Breast epithelium (tissue), 4 donors: ENCODE measurements at regions not wholly inside any gene's neighbourhood (a gene's known extent, or its start where the extent isn't known, plus 50 kb on each side); places are given as distances from the start of the nearest gene placed in this dataset.

Experiments
- DNase-seq, 2 donors: peaks; one replicate each; pipeline ENCODE4 v3.0.0-alpha.2; 2019; ENCODE audit warnings: low spot score in 2 of 2
- H3K27ac ChIP-seq, 2 donors: fragments of 200-600 bp; sonication (generic) in 1 of 2; one replicate each; pipeline ENCODE4 v1.5.1; 2016 to 2019; ENCODE audit warnings: mild to moderate bottlenecking in 1 of 2
- H3K27me3 ChIP-seq, 2 donors: fragments of 200-600 bp; sonication (generic) in 1 of 2; one replicate each; pipeline versions ENCODE4 v1.5.1 to v1.6.0; 2017 to 2019; ENCODE audit warnings: control low read depth in 1 of 2, mild to moderate bottlenecking in 1 of 2
- H3K36me3 ChIP-seq: fragments of 200-600 bp; one replicate; pipeline ENCODE4 v1.5.1; 2019
- H3K4me1 ChIP-seq, 2 donors: fragments of 200-600 bp; sonication (generic); one replicate each; pipeline ENCODE4 v1.5.1; 2016 to 2019; ENCODE audit warnings: control low read depth in 1 of 2
- H3K4me3 ChIP-seq, 3 donors: fragments of 200-600 bp; sonication (generic); 1 replicate in 2 of 3; 2 replicates in 1 of 3; pipeline ENCODE4 v1.5.1; 2016 to 2019; ENCODE audit warnings: mild to moderate bottlenecking in 3 of 3, moderate library complexity in 2 of 3
- H3K9me3 ChIP-seq, 2 donors: fragments of 200-600 bp; sonication (generic) in 1 of 2; one replicate each; pipeline ENCODE4 v1.5.1; 2016 to 2019; ENCODE audit warnings: control low read depth in 1 of 2
- POLR2A ChIP-seq: fragments of 450-650 bp; IDR thresholded peaks from one replicate; pipeline ENCODE4 v1.6.1; 2016; ENCODE audit warnings: antibody characterized with exemption, mild to moderate bottlenecking, moderate library complexity
- POLR2AphosphoS5 ChIP-seq, 3 donors: sonication (generic); formaldehyde crosslinking; IDR thresholded peaks; one replicate each; pipeline ENCODE4 v1.6.1; 2017; ENCODE audit warnings: antibody characterized with exemption in 3 of 3
- intact Hi-C: fragments of 100-400 bp; cut with DNase I; formaldehyde crosslinking; loops from one replicate; pipeline ENCODE4 v1.15.1; 2023; ENCODE audit warnings: low total_unique reads
- TF ChIP-seq, protein P1 (sequence below), 3 donors: fragments of 450-650 bp; IDR thresholded peaks; one replicate each; pipeline ENCODE4 v1.5.1; 2016 to 2017; ENCODE audit warnings: antibody characterized with exemption in 3 of 3, mild to moderate bottlenecking in 3 of 3, moderate library complexity in 3 of 3

DNA sequence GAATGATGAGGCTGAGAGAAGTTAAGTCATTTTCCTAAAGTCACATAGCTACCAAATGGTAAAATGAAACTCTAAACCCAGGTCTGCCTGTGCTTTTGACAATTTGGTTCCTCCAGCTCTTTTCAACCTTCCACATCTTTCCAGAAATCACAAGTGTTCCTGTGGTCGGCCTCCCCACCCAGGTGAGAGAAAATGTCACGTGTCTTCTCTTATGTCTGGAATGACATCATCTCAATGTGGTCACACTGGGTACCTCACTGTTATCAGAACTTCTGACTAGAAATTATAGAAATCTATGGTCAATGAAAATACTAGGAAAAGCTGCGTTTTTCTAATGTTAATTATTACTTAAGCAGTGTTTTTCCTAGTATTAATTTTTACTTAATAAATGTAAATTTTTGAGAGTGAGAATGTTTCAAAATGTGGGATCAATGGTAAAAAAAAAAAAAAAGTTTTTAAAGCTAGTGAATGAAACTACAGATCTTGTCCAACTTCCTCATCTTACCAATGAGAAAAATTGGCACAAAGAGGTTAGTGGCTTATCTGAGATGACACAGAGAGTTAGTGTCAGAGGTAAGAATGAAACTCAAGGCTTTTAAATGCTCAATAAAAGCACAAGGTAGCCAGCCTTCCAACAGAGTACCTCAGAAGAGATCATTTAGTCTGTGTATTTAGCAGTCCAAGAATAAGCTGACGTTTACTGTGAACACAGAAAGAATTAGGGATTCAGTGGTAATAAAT is 228.7 kb upstream of the NR4A3 start:
- TF ChIP-seq POLR2A, result no peak
- TF ChIP-seq, protein P1, sequence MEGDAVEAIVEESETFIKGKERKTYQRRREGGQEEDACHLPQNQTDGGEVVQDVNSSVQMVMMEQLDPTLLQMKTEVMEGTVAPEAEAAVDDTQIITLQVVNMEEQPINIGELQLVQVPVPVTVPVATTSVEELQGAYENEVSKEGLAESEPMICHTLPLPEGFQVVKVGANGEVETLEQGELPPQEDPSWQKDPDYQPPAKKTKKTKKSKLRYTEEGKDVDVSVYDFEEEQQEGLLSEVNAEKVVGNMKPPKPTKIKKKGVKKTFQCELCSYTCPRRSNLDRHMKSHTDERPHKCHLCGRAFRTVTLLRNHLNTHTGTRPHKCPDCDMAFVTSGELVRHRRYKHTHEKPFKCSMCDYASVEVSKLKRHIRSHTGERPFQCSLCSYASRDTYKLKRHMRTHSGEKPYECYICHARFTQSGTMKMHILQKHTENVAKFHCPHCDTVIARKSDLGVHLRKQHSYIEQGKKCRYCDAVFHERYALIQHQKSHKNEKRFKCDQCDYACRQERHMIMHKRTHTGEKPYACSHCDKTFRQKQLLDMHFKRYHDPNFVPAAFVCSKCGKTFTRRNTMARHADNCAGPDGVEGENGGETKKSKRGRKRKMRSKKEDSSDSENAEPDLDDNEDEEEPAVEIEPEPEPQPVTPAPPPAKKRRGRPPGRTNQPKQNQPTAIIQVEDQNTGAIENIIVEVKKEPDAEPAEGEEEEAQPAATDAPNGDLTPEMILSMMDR (IDR thresholded peaks at IDR 0.05), result no peak
- TF ChIP-seq POLR2AphosphoS5 (IDR thresholded peaks at IDR 0.05), result no peak
- Histone ChIP-seq H3K36me3 (no peaks in the 10 kb centered on the region), H3K4me3 (no peak overlapping the region), H3K27me3 (no peaks in the 10 kb centered on the region), H3K9me3 (no peaks in the 10 kb centered on the region), H3K4me1 (no peaks in the 10 kb centered on the region), H3K27ac (no peak overlapping the region)
- intact Hi-C loops, result loop anchor here (2.0 kb wide), 1 partner anchor 26 kb away; no protein-coding TSS in a partner anchor
- DNase-seq, result no peak

DNA sequence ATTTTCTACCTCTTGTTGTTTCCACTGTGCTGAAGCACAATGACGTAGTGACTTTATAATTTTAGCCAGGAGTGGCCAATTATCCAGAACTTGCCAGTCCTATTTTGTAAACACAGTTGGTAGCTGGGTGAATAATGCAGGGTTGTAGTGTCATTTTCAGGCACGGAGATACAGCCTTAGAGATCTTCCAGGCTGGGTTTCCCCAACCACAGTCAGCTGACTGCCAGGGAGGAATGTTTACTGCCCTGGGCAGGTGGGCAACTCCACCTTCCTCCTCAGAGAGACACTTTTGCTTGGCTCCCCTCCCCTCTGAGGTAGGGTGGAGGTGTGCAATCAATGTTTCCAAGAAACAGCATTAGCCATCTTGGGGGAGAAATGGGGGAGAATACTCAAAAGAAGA is 228.1 kb upstream of the NR4A3 start:
- H3K4me3 ChIP-seq, result no peak overlapping the region
- no peaks in the 10 kb centered on the region for H3K4me1 ChIP-seq
- no peaks in the 10 kb centered on the region for H3K36me3 ChIP-seq
- TF ChIP-seq, protein P1 (IDR thresholded peaks at IDR 0.05), result no peak
- TF ChIP-seq POLR2AphosphoS5 (IDR thresholded peaks at IDR 0.05), result no peak
- TF ChIP-seq POLR2A, result no peak
- H3K9me3 ChIP-seq, result no peaks in the 10 kb centered on the region
- H3K27me3 ChIP-seq, result no peaks in the 10 kb centered on the region
- no peak overlapping the region for H3K27ac ChIP-seq
- DNase-seq, result no peak
- intact Hi-C loops, result loop anchor here (2.0 kb wide), 1 partner anchor 27 kb away; no protein-coding TSS in a partner anchor

DNA sequence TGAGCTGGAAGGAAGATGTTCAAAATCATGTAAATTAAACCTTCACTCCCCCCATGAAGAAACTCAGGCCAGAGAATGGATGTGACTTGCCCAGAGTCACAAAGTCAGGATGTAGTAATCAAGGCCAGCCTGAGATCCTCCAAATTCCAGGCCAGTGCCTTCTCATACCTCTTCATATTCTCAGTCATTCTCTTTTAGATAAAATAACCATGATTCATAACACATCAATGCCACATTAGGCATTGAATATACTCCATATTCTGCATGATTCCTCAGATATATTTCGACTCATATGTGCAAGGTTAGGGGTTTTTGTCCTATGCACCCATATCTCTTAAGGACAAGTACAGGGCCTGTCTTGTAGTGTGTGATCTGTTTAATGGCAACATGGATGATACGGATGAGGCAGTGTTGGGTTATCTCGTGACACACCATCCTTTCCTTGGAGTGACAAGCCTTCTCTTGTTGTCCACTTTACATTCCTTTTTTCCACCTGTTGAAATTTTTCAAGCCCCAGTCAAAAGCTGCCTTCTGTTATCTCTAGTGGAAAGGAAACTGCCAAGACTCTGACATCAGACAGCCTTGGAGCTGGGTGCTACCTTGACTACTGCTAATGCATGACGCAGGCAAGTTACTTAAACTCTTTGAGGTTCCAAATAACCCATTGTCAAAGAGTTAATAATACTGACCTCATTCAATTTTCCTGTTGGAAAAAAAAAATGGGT is 227.5 kb upstream of the NR4A3 start:
- no peak for DNase-seq
- Histone ChIP-seq H3K4me1 (no peaks in the 10 kb centered on the region), H3K36me3 (no peaks in the 10 kb centered on the region), H3K9me3 (no peaks in the 10 kb centered on the region), H3K4me3 (no peak overlapping the region), H3K27me3 (no peaks in the 10 kb centered on the region), H3K27ac (no peak overlapping the region)
- no peak for TF ChIP-seq POLR2AphosphoS5 (IDR thresholded peaks at IDR 0.05)
- TF ChIP-seq, protein P1 (IDR thresholded peaks at IDR 0.05), result no peak
- TF ChIP-seq POLR2A, result no peak
- intact Hi-C loops, result no loop called here

DNA sequence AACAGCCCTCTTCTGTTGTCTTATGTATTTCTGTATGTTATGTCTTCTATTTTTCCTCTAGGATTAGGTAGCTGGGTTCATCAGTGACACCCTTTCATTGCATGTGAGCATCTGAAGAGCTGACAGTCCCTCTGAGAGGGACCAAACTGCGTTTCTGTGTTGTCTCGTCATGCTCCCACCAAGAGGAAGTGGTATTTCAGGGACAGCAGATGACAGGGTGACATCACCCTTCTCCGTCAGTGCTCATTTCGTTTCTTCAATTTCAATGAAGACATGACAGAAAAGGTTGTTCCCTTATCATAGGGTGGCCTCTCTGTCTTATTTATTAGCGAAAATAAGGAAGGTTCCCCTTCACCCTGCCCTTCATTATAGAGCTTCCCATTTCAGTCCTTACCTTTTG is 225.9 kb upstream of the NR4A3 start:
- Histone ChIP-seq H3K4me1 (no peaks in the 10 kb centered on the region), H3K9me3 (no peaks in the 10 kb centered on the region), H3K27me3 (no peaks in the 10 kb centered on the region), H3K27ac (no peak overlapping the region), H3K36me3 (no peaks in the 10 kb centered on the region), H3K4me3 (no peak overlapping the region)
- no peak for DNase-seq
- intact Hi-C loops, result no loop called here
- TF ChIP-seq, protein P1 (IDR thresholded peaks at IDR 0.05), result no peak
- TF ChIP-seq POLR2A (no peak), POLR2AphosphoS5 (IDR thresholded peaks at IDR 0.05) (no peak)

GRCh38 chr9:99601571-99602111 is 220.0 kb upstream of the NR4A3 start:
- H3K27ac ChIP-seq, result no peak overlapping the region
- no peaks in the 10 kb centered on the region for H3K4me1 ChIP-seq
- DNase-seq, result no peak
- H3K4me3 ChIP-seq, result no peak overlapping the region
- TF ChIP-seq, protein P1 (IDR thresholded peaks at IDR 0.05), result no peak
- TF ChIP-seq POLR2A (no peak), POLR2AphosphoS5 (IDR thresholded peaks at IDR 0.05) (no peak)
- H3K36me3 ChIP-seq, result no peaks in the 10 kb centered on the region
- intact Hi-C loops, result no loop called here
- no peaks in the 10 kb centered on the region for H3K9me3 ChIP-seq
- no peaks in the 10 kb centered on the region for H3K27me3 ChIP-seq
